ENCODE measurements at regions not wholly inside any gene's neighbourhood (a gene's known extent, or its start where the extent isn't known, plus 50 kb on each side); places are given as distances from the start of the nearest gene placed in this dataset.

DNA sequence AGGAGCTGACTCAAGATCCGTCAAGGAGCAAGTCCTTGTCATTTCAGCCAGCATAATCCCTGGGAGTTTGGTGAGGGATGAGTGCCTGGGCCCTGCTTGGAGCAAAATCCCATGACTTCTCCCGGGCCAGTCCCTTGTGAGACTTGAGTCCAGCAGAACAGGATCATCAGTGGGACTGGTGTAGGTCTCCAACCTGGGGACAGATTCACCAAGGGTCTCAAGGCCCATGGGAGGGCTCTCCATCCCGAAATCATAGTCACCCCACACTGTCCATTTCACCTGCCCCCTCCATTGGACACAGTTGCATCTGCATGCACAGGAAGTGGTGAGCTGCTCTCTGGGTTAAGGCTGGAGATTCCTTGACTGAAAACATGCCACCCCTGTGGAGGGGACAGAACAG lies 178.2 kb downstream of the FOXD2 start:
- TF ChIP-seq, protein P1, sequence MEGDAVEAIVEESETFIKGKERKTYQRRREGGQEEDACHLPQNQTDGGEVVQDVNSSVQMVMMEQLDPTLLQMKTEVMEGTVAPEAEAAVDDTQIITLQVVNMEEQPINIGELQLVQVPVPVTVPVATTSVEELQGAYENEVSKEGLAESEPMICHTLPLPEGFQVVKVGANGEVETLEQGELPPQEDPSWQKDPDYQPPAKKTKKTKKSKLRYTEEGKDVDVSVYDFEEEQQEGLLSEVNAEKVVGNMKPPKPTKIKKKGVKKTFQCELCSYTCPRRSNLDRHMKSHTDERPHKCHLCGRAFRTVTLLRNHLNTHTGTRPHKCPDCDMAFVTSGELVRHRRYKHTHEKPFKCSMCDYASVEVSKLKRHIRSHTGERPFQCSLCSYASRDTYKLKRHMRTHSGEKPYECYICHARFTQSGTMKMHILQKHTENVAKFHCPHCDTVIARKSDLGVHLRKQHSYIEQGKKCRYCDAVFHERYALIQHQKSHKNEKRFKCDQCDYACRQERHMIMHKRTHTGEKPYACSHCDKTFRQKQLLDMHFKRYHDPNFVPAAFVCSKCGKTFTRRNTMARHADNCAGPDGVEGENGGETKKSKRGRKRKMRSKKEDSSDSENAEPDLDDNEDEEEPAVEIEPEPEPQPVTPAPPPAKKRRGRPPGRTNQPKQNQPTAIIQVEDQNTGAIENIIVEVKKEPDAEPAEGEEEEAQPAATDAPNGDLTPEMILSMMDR (IDR thresholded peaks at IDR 0.05): no peak
- TF ChIP-seq POLR2A (IDR thresholded peaks at IDR 0.05) (no peak), POLR2AphosphoS5 (IDR thresholded peaks at IDR 0.05) (no peak)

Data from gastroesophageal sphincter (tissue), 3 donors.